Suppressor macrophage treated with lipopolysaccharide for 4 hours (primary cell): ENCODE measurements at regions not wholly inside any gene's neighbourhood (a gene's known extent, or its start where the extent isn't known, plus 50 kb on each side); places are given as distances from the start of the nearest gene placed in this dataset.
"Not testable (repeated sequence)": the region's sequence is repeated elsewhere in the genome, so short reads cannot be mapped to it uniquely, and the experiment has no call there.

Experiments
- DNase-seq: peaks from one replicate; pipeline ENCODE4 v3.0.0-alpha.2; 2020

DNA sequence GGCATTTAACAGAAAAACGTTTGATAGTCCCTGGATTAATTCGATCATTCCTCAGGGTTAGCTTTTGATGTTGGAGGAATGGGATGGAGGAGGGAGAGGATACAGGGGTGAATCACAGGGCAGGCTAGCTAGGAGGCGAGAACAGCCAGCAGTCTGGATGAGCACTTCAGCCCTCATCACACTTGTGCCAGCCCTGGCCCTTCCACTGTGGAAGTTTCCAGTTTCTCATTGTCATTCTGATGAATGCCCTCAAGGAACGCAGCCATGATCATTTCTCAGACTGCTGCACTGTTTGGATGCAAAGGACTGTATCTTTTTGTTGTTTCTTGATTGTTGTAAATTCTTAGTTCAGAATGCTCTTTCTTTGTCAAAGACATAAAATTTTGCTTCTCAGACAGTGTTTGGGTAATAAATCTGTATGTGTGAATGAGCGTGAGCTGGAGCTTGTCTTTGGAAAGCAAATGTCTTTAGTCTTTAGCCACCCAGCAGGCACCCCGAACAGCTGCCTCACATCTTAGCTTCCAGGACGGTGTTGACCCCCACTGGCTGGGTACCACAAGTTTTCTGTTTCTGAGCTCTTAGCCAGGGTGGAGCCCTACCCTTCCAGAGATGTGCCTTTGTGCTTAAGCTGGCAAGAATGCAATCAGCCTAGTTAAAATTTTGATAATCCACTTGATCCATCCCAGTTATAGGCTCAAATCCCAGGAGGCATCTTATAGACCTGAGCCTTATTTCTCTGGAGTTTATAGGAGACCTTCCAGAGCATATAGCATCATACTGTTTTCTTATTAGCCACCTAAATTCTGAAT is 121.1 kb downstream of the PDCD6IP start:
- DNase-seq = no peak

DNA sequence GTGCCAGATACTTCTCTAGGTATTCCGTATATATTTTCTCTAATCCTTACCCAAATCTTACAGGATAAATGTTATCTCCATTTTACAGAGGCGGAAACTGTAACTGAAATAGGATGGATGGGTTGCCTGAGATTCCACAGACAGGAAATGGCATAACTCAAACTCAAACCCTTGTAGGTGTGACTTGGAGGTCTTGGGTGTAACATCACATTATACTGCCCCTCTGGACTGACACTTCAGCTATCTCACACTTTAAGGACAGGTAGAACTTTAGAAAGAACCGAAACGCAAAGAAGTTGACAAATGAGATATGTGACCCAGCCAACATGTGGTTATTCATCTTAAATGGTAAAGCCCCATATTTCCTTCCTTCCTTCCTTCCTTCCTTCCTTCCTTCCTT is 122.1 kb downstream of the PDCD6IP start:
- no peak for DNase-seq

DNA sequence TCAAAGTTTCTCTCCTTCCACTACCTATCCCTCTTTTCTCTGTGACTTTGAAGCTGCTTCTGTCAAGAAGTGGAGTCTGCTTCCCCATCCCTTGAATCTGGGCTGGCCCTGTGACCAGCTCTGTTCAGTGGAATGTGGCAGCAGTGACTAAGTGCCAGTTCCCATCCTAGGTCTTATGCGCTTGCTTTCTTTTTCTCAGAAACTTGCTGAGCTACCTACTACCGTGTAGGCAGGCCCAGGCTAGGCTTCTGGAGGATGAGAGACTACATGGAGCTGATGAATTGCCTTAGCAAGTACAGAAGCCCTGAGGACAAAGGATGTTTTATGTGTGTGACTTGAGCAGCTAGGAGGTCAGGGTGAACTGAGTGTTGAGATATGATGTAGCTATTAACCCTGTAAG is 123.2 kb downstream of the PDCD6IP start:
- DNase-seq = no peak

DNA sequence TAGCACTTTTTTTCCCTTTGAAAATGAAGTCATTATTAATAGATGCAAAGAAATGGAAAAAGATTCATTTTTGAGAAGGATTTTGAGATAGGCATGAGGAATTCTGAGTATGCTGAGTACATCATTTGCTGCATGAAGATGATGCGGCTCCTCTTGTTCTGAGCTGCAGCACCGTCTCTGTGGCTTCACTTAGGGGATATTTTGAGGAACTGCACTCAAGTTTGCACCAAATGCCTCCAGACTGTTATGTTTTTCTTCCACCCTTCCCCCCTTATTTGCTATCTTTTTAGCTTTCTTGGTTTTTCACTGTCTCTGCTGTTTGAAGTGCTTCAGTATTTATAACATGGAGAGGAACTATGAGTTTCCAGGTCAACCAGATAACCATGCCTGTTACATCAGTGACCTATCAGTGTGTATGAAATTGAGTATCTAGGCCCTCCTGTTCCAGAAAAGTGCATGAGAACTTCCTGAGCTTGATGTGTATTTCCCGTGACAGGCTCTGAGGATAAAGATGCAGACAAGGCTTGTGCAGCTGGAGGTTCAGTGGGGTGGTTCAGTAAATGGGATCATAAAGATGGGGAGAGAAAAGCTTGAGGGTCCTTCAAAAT is 128.7 kb downstream of the PDCD6IP start:
- no peak for DNase-seq

DNA sequence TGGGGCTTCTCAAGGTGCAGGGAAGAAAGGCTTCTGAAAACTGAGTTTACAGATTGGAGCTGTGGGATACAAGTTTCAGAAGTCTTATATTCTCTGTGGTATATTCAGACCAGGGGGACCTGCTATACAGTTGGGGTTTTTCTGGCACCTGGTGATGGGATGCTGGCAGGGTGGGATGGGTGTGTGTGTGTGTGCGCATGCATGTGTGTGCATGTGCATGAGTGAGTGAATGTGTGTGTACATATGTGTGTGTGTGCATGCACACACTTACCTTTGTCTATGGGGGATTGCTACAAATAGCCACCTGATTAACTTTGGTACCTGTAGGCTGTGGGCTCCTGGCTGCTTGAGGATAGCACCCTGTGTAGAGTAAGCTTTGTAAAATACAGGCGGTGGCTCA is 131.4 kb downstream of the PDCD6IP start:
- DNase-seq = no peak

DNA sequence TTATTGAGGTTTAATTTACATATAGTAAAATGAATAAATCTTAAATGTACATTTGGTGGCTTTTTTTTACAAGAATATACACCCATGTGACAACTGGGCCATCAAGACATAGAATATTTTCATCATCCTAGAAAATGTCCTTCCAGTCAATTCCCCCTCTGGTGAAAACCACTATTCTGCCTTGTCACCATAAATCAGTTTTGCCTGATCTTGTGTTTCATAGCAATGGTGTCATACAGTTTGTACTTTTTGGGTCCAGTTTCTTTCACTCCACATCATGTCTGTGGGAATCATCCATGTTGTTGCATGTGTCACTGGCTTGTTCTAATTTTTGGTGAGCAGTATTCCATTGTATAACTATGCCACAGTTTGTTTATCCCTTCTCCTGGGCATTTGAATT is 133.1 kb downstream of the PDCD6IP start:
- no peak for DNase-seq

DNA sequence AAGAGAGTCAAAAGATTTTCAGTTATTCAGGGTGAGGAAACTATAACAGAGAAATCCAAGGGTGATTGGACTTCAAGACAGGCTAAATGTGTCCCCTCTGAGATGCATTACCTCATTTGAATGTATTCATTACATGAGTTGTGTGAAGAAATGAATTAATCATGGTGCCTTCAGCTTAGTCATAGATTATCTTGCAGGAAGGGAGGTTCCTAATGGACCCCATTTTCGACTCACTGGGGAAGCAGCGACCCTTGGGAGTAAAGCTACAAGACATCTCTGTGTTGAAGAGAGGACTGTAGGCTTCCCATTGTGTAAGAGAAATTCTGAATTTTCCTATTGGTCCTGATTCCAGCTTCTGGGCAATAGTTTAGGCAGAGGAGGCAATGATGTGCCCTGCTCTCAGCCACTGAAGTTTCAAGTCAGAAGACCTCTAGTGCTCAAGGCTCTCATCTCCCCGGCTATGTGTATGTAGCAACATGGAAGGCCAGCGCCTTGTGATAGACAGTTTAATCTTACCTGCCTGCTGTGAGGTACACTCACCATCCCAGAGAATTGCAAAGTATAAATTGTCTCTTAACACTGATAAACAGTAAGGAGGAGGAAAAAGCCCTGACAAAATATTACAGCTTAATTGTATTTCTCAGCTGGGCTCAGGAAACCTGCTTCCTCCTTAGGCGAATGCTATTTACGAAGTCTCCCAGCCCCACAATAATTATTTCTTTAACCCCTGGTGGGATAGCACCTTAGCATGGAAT is 133.8 kb downstream of the PDCD6IP start:
- DNase-seq = no peak

DNA sequence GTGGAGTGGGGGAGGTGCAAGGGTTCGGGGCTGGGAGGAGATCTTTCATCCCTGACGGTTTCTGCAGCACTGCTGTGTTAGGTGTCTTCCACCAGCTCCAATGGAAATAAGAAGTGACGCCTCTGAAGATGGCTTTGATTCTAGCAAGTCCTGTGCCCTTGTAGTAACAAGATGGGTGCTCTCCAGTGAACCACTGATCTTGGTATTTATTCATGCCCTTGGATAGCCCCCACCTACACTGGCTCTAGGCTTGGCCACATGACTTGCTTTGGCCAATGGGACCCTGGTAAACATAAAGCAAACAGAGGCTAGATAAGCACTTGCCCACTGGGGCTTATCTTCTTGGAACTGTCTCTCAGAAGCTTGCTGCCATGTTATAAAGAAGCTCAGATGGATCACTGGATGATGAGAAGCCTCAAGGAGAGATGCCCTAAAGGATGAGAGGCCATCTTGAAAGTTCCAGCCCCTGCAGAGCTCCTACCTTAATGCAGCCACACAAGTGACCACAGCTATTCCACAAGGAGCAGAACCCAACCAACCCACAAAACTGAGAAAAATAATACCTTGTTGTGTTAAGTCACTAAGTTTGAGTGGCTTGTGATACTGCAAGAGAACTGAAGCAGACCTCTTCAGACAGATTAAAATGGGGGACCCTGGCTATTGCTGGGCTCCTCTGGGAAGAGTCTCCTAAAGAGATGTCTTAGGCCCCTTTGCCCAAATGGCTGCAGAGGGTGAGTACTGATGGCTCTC is 137.9 kb downstream of the PDCD6IP start:
- no peak for DNase-seq

DNA sequence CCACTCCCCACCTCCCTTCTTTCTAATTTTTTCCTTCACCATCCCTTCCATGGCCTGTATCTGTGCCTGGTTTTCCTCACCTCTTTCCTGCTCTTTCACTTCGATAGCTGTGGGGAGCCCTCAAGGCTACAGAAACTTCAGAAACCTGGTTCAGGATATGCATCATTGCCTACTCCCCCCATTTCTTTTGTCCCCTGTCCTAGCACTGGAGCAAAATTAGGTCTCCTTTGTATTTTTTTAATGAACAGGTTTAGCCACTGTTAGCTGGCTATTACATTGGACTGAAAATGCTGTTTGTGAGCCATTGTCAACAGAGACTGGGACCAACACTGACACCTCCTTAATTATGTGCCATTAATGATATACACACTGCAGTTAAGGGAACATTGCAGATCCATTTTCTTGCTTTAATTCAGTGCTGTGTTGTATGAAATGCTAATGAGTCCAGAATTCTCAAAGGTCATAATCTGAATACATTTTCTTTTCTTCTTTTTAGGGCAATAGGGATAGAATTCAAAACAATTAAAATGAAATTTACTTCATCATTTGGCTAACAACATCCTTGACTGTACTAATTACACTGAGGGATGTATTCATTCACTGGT is 138.6 kb downstream of the PDCD6IP start:
- no peak for DNase-seq

DNA sequence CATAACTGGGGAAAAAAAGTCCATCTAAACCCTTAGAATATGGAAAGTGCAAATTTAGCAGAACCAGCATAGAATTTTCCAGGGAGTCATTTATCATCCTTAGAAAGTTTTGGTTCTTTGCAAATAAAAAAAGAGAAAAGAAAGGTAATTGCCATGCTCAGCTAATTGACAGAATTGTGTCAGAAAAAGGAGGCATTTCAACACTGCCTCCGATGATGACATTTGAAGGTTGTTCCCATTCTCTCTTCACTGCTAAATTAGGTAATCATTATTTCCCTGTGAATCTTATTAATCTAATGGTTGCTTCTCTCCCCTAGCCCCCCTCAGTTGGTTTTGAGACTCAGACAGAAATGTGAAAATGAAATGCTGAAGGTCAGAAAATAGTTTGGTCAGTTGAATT is 139.2 kb downstream of the PDCD6IP start:
- DNase-seq = peak; percentile 19

DNA sequence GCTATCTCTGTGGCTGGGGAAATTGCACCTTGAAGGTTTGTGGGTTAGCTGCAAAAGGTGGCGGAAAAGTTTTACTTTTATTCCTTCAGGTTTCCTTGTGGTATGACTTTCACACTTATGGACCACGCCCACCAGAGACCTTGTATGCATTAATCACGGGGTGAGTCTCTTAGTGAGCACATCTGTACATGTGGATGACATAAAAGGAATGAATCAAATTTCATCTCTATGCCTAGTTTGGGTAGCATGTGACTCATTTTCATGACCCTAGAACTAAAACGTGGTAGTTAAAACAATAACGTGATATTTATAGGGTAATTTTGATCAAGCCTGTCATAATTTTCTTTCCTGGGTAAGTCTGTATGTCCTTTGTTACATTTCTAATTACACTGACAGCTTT is 141.7 kb downstream of the PDCD6IP start:
- DNase-seq = no peak

DNA sequence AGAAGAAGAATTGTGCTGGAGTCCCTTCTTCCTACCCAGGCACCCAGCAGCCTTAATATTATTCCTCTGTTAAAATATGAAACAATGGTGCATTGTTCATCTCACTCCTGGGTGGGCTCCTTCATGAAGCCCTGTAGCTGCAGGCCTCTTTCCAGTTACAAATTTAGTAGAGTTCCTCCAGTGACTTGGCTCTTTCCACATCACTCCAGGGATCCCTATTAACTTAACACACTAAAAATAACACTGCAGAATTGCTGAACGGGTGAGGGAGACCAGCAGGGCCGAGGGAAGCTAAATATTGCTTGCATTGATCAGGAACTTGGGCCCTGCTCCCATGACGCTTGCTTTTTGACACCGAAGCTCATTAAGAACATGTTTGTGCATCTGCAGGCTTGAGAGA is 142.3 kb downstream of the PDCD6IP start:
- DNase-seq = no peak

DNA sequence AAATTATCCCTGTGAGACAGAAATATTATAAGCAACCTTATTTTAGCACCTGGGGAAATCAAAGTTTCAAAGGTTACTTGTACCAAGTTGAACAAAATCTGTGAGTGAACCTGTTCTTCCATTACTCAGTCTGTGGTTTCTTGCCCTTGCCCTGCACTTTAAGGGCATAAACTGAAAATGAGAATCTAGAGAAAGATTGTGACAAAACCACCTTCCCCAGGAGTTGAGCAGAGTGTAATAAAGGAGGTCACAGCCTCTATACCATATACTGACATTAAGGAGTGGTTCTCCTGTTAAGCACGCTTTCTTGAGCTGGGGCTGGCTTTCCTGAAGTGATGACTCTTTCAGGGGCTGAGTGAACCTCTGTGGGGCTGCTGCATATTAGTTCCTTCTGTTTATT is 143.4 kb downstream of the PDCD6IP start:
- no peak for DNase-seq

DNA sequence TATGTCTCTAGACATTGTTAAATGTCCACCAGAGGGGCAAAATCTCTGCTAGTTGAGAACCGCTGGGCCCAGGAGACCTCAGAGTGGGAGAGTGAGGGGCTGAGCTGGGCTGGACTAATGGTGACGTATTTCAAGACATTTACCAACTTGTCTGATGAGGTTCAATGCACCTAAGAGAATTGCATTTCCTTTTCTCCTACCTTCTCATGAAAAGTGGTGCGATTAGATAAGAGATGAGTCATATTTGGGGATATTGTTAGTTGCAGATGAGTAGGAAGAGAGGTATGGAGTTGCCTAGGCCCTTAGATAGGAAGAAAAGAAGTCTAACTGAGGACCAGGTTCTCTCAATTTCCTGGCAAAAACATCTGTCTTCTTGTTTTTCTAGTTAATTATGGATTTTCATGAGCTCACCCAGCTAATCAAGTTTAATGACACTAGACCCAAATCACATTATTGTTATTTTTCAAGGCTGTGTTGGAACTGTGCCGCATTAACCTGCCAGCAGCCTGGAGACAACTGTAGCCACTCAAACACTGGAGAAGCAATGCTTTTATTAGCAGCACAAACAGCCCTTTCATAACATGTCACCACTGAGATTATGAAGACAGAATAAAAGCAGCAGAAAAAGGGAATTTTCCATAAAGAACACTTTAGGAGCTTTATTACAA is 144.2 kb downstream of the PDCD6IP start:
- DNase-seq = no peak

DNA sequence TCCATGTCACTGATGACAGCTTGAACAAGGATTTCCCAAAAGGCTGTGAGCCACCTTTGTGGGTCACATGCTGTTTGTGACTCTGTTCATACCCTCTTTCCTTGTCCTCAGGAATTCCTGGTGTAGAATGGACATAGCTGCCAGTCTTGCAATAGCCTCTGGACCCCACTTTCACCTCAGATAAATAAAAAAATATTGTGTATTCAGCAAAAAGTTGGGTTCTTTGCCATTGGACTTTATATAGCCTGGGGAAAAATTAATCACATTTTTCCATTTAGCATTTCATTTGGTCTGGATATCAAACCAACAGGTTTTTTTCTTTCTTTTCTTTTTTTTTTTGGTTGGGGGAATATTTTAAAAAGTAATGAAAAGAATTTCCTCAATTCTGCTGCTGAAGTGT is 144.8 kb downstream of the PDCD6IP start:
- DNase-seq = no peak

DNA sequence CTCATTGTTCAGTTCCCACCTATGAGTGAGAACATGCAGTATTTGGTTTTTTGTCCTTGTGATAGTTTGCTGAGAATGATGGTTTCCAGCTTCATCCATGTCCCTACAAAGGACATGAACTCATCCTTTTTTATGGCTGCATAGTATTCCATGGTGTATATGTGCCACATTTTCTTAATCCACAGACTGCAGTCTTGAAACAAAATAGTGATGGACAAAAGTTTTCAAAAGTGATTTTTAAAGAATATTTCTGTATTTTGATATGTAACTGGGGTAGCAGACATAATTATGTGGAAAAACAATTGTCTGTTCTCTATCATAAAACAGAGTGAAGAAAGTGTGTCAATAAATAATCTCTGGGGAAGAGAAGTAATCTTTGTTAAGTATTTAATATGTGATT is 148.2 kb downstream of the PDCD6IP start:
- not testable (repeated sequence) for DNase-seq

DNA sequence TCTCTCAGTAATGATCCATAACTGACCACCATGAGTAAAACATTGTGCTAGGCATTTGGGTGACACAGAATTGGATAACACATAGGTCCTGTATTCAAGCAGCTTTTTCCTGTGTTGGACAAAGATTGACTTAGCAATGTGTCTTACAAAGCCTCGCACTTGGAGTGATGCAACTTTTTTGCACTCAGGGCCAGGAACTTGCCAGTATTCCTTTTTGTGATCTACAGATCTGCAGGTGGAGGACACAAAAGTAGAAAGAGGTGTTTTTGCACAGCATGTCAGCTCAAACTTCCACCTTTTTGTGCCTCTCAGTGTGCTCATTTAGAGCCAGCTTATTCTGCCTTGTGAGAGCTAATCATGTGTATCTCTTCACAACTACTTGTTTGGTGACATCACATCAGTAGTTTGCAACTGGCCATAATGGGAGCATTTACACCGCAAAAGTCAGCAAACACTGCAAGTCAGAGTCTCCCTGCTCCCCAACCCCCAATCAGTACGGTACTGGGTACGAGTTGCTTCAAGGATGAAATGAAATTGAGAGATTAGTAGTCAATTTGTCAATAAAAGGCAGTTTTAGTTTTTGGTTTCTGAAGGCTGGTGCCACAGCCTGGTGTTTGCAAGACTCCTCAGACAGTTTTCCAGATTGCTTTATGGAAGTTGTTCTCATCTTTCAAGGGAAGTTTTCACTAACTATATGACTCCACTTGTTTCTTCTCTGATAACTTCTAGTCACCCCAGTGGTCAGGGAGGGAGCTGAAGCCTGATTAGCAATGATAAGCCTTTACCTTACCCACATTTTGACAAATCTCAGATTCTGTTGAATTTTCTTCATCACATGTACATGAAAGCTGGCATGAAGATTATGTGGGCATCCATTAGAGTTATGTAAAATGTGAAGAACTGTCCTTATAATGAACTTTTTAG is 149.1 kb downstream of the PDCD6IP start:
- DNase-seq = no peak

DNA sequence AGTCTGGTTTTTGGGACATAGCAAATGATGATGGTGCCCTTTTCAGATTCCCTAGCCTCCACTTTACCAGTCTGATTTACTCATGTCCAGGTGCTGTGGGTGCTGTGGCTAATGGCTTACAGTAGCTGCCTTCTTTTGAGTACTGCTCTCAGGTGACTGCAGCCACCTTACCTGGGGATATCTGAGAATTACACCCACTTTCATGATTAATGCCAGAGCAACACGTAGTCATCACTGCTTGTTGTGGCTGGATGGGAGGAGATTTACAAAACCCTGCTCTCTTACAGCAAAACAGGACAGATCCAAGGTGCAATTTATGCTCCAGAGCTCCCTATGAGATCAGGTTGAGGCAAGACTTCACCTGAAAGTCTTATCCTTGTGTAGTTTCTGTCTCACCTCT is 150.6 kb downstream of the PDCD6IP start:
- DNase-seq = no peak

DNA sequence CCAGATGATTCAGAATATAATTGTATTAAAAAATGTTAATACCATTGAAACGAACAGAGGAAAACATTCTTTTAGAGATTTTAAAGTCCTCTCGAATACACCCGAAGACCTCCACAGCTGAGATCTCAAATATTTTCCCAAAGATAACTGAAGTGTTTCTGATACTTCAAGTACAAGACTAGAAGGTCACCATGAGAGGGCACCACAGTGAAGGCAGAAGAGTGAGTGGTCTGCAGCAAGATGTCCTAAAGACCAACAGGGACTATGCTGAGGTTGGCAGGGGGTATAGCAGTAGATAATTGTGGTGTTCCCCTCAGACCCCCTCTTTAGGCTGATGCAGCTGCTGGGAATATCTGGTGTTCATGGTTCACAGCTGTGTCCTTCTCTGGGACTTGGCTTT is 156.5 kb downstream of the PDCD6IP start:
- peak; percentile 1 for DNase-seq

DNA sequence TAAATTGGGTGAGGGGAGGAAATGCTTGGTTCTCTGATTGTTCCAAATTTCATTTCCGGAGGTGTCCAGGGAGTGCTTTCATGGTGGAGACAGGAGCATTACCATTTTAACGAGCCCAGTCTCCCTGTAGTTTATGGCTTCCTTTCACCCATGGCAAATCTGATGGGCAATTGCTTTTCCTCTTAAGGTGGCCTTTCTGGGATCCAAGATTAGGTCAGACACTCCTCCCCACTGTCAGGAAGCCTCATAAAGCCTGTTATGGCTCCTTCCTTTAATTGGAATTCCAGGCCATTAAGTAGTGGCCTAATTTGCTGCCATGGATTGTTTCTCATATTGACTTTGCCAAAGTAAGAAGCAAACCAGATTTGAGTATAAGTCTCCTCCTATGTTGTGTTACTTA is 157.8 kb downstream of the PDCD6IP start:
- DNase-seq = no peak

DNA sequence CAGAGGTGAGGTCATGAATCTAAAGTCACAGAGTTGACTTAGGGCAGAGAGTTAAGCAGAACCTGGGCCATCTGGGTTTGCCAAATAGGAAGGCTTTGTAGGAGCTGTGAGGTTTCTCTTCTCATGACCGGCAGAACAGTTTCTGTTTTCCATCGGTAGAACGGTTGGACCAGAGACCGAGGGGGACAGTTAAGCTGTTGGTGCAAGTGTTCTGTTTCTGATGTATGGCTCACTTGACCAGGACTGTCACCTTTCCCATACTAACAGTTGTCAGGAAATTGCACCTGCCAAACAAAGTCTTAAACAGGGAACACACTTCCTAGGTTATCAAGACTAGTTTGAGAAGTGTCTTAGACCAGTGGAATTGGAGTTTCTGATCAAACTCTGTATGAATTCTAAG is 158.3 kb downstream of the PDCD6IP start:
- no peak for DNase-seq
